ENCODE measurements at regions not wholly inside any gene's neighbourhood (a gene's known extent, or its start where the extent isn't known, plus 50 kb on each side); places are given as distances from the start of the nearest gene placed in this dataset.

DNA sequence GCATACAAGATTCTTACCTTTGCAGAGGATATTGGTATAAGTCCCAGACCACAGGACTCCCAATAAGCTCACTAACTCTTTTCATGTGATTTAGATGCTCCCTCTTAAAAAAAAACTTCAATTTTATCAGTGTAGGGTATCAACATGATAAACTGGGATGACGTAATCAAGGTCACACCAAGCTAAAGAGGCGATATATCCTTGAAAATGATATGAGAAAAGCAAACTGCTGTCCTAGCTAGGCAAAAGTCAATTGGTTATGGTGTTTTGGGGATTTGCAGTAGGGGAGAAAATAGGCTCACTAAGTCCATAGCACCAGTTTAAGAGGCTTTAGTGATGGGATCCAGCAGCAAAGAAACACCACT, 354.4 kb downstream of the DIRAS2 start:
- TF ChIP-seq, protein P1, sequence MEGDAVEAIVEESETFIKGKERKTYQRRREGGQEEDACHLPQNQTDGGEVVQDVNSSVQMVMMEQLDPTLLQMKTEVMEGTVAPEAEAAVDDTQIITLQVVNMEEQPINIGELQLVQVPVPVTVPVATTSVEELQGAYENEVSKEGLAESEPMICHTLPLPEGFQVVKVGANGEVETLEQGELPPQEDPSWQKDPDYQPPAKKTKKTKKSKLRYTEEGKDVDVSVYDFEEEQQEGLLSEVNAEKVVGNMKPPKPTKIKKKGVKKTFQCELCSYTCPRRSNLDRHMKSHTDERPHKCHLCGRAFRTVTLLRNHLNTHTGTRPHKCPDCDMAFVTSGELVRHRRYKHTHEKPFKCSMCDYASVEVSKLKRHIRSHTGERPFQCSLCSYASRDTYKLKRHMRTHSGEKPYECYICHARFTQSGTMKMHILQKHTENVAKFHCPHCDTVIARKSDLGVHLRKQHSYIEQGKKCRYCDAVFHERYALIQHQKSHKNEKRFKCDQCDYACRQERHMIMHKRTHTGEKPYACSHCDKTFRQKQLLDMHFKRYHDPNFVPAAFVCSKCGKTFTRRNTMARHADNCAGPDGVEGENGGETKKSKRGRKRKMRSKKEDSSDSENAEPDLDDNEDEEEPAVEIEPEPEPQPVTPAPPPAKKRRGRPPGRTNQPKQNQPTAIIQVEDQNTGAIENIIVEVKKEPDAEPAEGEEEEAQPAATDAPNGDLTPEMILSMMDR (conservative IDR thresholded peaks at IDR 0.05; ENCODE audit: low read depth, low read length), result no peak
- no peak for TF ChIP-seq EZH2 (IDR thresholded peaks at IDR 0.05; ENCODE audit: borderline replicate concordance, low read depth, low read length, poor library complexity, severe bottlenecking)
